Ammon's horn (tissue), 1 donor: ENCODE measurements at regions not wholly inside any gene's neighbourhood (a gene's known extent, or its start where the extent isn't known, plus 50 kb on each side); places are given as distances from the start of the nearest gene placed in this dataset.
"Not testable (repeated sequence)": the region's sequence is repeated elsewhere in the genome, so short reads cannot be mapped to it uniquely, and the experiment has no call there.

Experiments used
- DNase-seq: peaks from one replicate; pipeline ENCODE4 v3.0.0-alpha.2; 2016; ENCODE audit warnings: low spot score

DNA sequence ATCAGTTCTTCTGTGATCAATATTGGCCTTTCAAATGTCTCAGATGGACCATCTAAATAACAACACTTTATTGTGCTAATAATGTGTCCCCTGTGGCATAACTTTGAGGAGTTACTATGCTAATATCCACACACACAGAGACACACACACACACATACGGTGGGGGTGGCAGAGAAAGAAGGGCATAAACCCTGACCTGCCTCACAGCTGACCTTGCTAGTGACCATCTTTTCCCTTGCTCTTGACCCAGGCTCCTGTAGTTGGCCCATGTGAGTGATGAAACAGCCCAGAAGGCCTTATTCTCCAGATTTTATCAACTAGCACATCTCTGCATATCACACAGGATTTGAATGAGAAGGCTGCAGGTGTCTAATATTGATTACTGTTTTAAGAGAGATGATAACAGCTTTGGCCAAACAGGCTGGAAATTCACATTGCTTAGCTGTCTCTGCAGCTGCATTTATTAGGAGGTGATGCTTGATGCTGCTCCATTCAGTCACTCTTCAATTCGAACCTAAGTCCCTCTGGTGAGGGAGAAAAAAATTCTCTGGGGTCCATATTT is 176.4 kb downstream of the ACTR3 start:
- no peak for DNase-seq

GRCh38 chr2:114068438-114068837 is 178.5 kb downstream of the ACTR3 start:
- no peak for DNase-seq

GRCh38 chr2:114076961-114077360 is 187.1 kb downstream of the ACTR3 start:
- no peak for DNase-seq

DNA sequence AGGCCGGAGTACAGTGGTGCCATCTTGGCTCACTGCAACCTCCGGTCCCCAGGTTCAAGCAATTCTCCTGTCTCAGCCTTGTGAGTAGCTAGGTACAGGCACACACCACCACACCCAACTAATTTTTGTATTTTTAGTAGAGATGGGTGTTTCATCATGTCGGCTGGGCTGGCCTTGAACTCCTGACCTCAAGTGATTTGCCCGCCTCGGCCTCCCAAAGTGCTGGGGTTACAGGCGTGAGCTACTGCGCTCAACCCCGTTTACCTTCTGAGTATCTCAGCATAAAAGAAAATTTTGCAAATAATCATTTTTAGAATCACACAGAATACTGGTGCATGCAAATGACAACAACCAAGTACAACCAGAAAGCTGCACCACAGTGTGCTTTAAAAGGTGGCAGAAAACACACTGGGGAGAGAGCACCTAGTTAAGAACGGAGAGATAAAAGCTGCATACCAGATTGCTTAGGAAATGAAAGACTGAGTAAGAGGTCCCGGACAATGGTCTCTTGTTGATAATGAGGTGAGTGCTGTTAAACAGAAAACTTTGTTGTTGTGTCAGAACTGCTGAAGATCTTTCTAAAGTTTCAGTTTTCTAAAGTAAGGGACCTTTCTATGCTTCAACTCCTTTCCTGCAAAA is 189.6 kb downstream of the ACTR3 start:
- DNase-seq: no peak

- DNase-seq: no peak
These were observed 193.0 kb downstream of the ACTR3 start for GRCh38 chr2:114082731-114083433.

GRCh38 chr2:114083717-114084387 is 194.0 kb downstream of the ACTR3 start:
- DNase-seq: no peak

DNA sequence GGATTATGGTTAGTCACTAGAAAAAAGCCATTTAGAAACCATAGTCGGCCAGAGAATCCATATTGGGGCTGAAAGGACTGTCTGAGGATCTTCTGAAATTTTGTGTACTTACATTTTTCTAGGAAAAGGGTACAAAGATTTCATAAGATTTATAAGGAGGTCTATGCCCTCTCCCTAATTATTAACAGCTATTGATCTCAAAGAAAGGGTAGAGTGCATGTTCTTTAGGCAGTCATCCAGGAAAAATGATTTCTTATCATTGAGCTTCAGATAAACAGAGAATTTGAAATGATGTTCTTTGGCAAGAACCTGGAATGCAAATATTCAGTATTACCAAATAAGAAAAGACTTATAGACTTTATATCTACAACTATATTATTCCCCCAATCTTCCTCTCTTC is 195.3 kb downstream of the ACTR3 start:
- no peak for DNase-seq

DNA sequence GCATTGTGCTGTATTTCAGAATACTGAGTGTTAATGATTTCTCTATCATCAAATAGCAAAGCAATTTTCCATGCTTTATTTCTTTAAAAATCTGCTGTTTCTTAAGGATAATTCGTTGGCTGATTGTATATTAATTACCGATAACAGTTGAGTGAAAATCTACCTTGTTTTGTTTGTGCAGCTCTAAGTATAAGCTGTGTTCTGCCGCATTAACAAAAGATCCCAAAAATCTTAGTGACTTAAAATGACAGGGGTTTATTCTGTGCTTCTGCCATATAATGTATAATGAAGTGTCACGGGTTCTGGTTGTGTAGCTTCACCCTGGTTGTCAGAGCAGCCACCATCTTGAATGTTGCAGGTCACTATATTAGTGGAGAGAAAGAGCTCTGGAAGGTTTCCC is 196.1 kb downstream of the ACTR3 start:
- no peak for DNase-seq

GRCh38 chr2:114089636-114090319 is 199.9 kb downstream of the ACTR3 start:
- DNase-seq: peak; percentile 18

DNA sequence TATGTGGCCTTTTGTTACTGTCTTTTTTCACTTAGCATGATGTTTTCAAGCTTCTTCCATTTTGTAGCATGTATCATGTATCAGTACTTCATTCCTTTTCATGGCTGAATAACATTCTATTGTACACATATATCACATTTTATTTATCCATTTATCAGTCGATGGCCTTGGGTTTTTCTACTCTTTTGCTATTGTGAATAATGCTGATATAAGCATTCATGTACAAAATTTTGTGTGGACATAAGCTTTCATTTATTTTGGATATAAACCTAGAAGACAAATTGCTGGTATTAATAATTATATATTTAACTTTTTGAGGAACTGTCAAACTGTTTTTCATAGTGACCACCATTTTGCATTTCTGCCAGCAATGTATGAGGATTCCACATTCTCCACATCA is 201.1 kb downstream of the ACTR3 start:
- DNase-seq: no peak

GRCh38 chr2:114108249-114108648 is 218.4 kb downstream of the ACTR3 start:
- DNase-seq: no peak

DNA sequence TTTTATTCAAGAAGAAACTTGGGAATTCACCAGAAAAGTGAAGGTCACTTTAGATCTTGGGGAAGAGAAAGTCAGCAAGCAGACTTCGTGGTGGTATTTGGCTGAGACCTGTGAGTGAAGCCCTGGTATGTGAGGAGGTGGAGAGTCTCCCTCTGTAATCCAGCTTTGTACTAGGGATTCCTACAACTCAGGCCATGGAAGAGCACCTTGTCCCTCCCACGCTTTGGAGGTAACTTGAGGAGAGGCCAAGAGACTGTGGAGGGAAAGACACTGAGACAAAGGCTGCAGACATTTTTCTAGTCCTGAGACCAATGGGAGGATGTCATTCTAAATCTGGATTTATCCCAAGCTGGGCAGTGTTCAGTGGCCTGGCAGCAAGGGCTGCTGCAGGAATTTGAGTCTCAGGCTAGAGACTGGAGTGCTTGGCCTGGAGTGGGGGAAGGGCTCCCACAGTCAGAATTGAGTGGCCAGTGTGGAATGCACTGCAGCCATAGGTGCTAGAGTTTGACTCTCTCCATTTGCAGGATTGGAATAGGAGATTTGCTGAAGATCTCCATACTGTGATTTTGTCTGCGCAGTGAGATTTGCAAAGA is 219.0 kb downstream of the ACTR3 start:
- no peak for DNase-seq

DNA sequence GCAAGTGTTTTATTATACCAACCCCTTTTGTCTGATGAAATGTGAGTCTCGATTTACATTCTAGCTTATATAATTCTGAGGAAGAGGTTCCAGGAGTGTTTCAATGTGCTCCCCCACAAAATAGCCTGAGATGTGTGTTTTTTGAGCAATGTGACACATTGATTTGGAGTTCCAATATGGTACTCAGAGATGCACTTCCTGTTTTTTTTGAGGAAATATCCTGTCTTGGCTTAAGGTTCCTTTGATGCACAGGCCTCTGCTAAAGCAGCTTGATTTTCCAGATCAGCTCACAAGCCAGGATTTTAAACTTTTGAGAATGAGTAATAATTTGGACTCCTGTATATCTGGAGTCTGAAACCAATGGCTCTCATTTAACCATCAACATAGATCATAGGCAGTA is 221.4 kb downstream of the ACTR3 start:
- no peak for DNase-seq

DNA sequence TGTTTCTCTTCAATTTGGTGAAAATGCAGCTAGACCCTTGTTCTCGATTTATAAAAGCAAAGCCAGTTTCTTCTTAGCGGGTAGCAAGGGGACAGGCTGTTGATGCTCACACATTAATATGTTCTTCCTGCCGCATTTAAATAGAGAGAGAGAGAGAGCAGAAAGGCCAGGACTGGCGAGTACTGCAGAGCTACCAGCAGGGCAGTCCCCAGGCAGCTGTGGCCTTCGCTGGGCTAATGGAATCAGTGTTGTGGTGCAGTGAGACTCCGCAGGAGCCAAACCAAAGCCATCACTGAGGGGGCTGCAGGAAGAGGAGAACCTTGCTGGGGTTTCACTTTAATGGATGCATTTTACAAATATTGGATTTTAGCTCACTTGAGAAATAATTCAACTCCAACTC is 223.6 kb downstream of the ACTR3 start:
- DNase-seq: no peak

GRCh38 chr2:114118088-114118487 is 228.2 kb downstream of the ACTR3 start:
- no peak for DNase-seq

DNA sequence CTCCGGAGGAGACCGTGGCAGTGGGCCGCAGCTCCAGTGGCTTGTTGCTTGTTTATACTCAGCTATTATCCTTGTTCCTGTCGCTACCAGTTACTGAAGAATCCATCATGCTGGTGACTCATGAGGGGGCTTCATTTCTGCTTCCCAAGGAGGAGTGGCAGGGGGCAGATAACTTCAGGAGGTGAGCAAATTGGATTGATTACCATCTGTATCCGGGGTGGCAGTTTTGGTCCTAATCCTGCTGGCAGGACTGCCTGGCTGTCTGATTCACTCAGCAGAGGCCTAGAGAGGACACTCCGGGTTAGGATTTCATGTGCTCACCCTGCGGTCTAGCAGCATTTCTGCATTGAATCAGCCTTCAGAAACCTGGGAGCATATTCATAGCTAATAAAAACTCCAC is 230.0 kb downstream of the ACTR3 start:
- no peak for DNase-seq

DNA sequence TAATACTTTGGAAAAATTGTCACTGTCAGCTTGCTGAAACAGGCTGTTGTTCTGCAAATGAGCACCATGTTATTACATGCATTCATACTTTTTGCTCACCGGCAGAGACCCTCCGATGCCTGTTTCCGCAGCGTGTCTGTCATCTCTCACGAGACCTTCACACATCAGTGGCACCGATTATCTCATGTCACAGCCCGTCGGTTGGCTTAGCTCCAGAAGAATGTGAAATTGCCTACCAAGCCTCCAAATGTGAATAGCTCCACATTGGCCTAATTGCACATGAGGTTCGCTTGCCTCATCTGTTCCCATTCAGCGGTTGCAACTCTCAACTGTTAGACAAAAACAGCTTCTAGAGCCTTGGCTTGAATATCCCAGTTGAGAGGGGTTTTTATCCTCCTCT is 233.0 kb downstream of the ACTR3 start:
- peak; percentile 33 for DNase-seq

- DNase-seq: no peak
These were observed 234.0 kb downstream of the ACTR3 start for GRCh38 chr2:114123925-114124324.

DNA sequence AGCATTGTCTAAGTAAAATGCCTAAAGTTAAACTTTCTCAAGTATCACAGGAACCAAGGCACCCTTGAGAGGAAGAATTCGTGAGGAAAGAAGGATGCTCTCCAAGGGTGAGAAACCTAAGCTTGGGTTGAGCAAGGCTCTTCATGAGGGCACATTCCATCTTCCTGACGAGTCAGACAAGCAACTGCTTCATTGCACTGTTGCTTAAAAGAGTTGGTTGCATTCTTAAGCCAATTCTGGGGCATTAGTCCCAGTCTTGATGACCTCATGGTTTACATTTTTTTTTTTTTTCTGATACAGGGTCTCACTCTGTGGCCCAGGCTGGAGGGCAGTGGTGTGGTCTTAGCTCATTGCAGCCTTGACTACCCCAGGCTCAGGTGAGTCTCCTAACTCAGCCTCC is 237.5 kb downstream of the ACTR3 start:
- DNase-seq: no peak

DNA sequence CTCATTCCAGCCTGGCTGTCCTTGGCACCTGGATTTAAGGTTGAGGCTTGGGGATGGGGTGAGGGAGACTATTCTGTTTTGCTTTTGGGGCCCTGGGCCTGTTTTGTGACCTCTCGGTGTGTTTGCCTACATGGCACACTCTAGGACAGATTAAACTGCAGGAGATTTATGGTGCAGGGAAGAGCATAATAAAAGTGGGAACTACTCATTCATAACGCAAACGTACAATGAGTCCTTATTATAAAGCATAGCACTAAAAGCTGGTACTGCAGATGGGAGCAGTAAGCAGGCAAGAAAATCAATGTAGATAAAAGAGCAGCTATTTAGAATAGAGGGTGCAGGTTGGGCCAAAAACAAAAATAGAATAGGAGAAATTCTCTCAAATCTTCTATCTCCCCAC is 238.4 kb downstream of the ACTR3 start:
- no peak for DNase-seq

DNA sequence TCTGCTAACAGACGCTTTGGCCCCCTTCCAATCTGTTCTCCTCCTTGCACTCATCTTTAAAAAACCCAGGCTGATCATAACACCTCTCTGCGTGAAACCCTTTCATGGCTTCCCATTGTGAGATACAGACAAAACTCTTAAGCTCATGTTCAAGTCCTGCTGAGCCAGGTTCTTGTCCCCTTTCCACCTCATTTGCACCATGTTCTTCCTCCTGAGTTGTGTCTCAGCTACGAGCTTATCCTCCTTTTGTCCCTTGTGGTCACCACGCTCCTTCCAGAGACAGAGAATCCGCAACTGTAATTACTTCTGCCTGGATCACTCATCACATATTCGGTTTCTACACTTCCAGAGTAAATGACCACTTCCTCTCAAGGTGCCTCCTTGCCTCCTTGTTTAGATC is 238.8 kb downstream of the ACTR3 start:
- DNase-seq: no peak

- not testable (repeated sequence) for DNase-seq
These were observed 242.2 kb downstream of the ACTR3 start for GRCh38 chr2:114132050-114132449.
